ENCODE measurements at regions not wholly inside any gene's neighbourhood (a gene's known extent, or its start where the extent isn't known, plus 50 kb on each side); places are given as distances from the start of the nearest gene placed in this dataset.

DNA sequence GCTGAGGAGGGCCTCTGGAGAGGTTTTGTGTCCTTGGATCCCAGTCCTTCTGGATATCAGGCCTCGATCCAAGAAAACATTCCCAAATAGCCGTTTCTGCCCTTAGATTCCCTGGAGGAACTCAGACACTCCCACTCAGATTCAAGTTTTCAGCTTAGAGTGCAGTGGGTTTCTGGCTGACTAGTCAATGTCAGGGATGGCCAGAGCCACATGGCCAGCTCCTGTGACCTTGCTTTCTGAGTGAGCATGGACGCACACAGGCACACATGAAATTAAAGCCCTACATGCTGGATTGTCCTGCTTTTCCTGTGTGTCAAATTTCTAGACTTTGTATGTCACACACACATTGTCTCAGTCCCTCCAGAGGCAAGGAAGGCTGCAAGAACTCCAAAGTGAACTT is 86.2 kb downstream of the TNFAIP2 start:
- TF ChIP-seq, protein P1, sequence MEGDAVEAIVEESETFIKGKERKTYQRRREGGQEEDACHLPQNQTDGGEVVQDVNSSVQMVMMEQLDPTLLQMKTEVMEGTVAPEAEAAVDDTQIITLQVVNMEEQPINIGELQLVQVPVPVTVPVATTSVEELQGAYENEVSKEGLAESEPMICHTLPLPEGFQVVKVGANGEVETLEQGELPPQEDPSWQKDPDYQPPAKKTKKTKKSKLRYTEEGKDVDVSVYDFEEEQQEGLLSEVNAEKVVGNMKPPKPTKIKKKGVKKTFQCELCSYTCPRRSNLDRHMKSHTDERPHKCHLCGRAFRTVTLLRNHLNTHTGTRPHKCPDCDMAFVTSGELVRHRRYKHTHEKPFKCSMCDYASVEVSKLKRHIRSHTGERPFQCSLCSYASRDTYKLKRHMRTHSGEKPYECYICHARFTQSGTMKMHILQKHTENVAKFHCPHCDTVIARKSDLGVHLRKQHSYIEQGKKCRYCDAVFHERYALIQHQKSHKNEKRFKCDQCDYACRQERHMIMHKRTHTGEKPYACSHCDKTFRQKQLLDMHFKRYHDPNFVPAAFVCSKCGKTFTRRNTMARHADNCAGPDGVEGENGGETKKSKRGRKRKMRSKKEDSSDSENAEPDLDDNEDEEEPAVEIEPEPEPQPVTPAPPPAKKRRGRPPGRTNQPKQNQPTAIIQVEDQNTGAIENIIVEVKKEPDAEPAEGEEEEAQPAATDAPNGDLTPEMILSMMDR (conservative IDR thresholded peaks at IDR 0.05): no peak
- peak overlapping the region; percentile 15; the same call in 1 of the 2 replicates for H3K27ac ChIP-seq

DNA sequence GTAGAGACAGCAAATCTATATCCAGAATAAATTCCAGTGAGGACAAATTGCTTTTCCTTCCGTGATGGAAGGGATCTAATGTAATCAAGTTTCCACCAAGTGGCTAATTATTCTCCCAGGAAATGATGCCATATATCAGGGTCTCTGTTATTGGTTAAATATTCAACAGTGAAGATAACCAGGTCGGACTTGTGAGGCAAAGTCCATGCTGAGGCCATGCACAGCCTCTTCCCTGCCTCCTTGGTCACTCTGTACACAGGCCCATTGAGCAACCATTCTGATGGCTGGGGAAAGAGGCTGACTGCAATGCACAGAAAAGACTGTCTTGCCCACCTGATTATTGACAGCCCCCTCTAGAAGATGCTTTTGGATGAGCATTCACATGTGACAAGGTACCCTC is 90.1 kb downstream of the TNFAIP2 start:
- TF ChIP-seq, protein P1 (conservative IDR thresholded peaks at IDR 0.05): no peak
- H3K27ac ChIP-seq: no peak overlapping the region

DNA sequence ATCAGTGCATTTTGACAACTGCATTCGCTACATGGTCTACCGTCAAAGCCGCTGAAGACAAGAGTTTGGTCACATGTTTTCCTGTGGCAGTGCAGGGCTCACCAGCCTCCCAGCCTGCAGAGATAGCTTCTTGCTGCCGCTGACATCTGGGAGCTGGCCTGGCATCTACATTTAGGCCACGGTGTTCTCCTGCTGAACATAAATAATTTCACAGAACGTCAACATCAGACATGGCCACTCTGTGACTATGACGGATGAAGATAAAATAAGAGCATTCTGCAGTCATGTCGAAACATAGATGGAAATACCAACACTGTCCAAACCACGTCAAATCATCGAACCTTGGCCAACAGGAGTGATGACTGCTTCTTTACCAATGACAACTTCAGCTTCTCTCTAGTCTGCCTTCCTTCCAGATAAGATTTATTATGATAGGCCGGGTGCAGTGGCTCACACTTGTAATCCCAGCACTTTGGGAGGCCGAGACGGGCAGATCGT is 91.2 kb downstream of the TNFAIP2 start:
- TF ChIP-seq, protein P1 (conservative IDR thresholded peaks at IDR 0.05): no peak
- H3K27ac ChIP-seq: no peak overlapping the region

DNA sequence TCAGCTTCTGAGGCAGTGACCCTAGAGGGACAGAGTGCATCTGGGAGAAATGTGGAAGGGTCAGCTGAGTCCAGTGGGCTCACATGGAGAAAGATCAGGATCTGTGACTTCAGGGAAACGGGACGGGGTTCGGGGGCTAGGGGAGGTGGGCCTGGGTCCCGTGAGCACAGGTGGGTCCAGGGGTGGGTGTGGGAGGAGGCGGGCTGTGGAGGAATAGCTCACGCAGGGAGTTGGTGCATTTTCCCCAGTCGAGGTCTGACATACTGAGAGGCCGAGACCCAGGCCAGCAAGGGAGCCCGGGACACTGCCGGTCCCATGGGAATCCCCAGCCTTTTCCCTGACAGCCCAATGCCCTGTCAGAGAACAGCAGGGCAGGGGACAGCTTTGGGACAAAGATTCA is 93.1 kb downstream of the TNFAIP2 start:
- TF ChIP-seq, protein P1 (conservative IDR thresholded peaks at IDR 0.05): no peak
- H3K27ac ChIP-seq: no peak overlapping the region

DNA sequence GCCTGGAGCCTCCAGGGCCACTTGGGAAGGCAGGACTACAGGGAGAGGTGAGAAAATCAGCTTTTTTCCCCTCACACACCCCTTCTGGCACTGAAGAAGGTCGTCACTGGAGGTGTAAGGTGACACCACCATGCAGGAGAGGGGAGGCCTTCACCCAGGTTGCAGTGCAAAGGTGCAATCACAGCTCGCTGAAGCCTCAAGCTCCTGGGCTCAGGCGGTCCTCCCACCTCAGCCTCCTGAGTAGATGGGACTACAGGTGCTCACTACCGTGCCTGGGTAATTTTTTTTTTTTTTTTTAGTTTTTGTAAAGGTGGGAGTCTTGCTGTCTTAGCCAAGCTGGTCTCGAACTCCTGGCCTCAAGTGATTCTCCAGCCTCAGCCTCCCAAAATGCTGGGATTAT is 93.6 kb downstream of the TNFAIP2 start:
- no peak overlapping the region for H3K27ac ChIP-seq
- TF ChIP-seq, protein P1 (conservative IDR thresholded peaks at IDR 0.05): no peak

DNA sequence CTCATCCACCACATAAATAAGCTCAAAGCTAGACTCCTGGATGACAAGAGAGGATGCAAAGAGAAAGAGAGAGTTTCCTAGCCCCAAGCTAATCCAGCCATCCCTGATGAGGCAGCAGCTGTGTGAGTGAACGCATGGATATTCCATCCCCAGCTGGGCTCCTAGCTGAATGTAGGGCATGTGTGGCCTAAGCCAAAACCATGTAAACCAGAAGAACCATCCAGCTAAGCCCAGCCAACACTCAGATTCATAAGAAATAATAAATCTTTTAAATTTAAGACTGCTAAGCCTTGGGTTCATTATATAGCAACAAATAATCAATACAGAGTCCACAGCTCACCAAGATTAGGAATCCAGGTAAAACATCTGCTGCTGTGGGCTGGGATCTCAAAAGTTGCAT is 94.3 kb downstream of the TNFAIP2 start:
- TF ChIP-seq, protein P1 (conservative IDR thresholded peaks at IDR 0.05): no peak
- no peak overlapping the region for H3K27ac ChIP-seq

DNA sequence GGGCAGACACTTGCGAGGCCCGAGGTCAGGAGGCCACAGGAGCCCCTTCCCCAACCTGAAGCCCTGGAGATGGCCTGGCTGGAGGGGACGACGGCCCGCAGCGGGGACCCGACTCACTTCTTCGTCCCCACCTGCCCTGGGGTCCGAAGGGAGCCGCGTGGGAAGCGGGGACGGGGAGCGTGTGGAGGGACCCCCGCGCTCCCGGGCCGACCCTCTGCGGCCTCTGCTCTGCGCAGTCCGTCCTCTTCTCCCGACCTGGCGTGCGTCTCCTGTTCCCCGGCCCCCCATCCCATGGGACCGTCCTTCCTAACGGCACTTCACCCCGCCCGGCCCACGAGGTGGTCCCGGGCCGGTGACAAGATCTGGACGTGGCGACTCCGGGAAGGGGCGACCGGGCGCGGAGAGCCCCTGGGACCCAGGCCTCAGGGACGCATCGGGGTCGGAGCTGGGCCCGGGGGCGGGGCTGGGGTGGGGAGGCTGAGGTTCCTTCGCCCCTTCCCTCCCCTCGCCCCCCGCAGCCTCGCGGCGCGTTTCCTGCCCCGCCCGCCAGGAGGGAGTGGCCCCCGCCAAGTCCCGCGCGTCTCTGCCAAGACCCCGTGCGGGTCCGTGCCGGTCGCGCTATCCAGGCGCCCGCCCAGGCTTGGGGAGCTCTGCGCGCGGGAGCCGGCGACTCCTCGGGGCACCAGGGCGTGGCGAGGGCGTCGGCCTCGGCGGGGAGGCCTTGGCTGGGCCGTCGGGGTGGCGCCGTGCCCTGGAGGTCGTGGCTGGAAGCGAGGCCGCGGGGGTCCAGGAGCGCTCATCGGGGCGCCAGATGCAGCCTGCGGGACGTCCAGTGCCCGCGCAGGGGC is 97.1 kb downstream of the TNFAIP2 start:
- no peak overlapping the region for H3K27ac ChIP-seq
- TF ChIP-seq, protein P1 (conservative IDR thresholded peaks at IDR 0.05): no peak

All from VCaP (cell line).